ENCODE measurements at regions not wholly inside any gene's neighbourhood (a gene's known extent, or its start where the extent isn't known, plus 50 kb on each side); places are given as distances from the start of the nearest gene placed in this dataset.

- DNase-seq (ENCODE audit: low spot score) = no peak
Observed at GRCh38 chr14:94922595-94923239, 152.8 kb upstream of the GSC start.

GRCh38 chr14:94921882-94922585 lies 152.1 kb upstream of the GSC start:
- DNase-seq (ENCODE audit: low spot score) = no peak

DNA sequence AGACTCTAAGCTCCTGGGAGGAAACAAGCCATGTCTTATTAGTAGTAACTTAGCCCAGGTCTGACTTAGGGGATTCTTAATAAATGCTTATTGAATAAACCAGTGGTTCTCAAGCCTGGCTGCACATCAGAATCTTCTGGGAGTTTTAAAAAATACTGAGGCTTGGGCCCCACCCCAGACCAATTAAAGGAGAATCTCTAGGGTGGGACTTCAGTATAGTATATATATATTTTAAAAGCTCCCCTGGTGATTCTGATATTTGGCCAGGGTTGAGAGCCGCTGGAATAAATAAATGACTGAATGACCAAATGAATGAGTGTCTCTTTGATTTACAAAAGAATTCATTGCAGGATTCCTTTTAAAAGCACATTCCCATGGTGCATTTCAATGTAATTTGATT lies 151.5 kb upstream of the GSC start:
- no peak for DNase-seq (ENCODE audit: low spot score)

DNA sequence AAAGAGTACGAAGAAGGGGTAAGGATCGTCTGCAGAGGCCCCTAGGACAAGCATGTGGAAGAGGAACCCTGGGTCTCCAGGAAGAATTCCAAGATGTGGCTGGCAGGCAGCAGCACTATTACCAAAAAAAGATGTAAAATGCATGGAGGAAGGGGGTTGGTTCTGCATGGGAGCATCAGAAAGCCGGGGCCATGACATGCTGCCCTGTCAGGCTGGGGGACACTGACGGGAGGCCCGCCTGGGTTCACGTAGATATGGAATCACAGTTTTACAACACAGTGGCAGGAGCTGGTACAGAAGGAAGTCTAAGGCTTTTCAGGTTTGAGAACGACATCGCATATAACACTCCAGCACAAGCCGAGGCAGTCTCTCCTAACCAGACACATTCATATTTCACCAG lies 150.0 kb upstream of the GSC start:
- DNase-seq (ENCODE audit: low spot score) = no peak

- no peak for DNase-seq (ENCODE audit: low spot score)
Observed at GRCh38 chr14:94918896-94919295, 149.0 kb upstream of the GSC start.

DNA sequence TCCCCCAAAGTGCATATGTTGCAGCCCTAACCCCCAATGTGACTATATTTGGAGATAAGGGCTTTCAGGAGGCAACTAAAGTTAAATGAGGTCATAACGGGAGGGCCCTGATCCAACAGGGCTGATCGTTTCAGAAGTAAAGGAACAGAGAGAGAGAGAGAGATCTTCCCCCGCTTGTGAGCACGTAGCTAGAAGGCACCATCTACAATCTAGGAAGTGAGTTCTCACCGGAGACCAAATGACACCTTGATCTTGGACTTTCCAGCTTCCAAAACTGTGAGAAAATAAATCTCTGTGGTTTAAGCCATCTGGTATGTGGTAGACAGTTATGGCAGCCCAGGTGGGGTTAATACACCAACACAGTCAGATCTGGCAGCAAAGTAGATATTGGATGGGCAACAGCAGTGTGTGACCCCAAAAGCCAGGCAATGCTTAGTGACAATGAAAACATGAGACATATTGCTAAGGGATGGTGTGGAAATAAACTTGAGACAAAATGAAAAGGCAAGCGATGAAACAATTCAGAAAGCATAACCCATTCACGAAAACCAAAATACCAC lies 147.2 kb upstream of the GSC start:
- no peak for DNase-seq (ENCODE audit: low spot score)

- no peak for DNase-seq (ENCODE audit: low spot score)
Observed at GRCh38 chr14:94914191-94914590, 144.3 kb upstream of the GSC start.

- DNase-seq (ENCODE audit: low spot score) = no peak
Observed at GRCh38 chr14:94907626-94908261, 137.8 kb upstream of the GSC start.

DNA sequence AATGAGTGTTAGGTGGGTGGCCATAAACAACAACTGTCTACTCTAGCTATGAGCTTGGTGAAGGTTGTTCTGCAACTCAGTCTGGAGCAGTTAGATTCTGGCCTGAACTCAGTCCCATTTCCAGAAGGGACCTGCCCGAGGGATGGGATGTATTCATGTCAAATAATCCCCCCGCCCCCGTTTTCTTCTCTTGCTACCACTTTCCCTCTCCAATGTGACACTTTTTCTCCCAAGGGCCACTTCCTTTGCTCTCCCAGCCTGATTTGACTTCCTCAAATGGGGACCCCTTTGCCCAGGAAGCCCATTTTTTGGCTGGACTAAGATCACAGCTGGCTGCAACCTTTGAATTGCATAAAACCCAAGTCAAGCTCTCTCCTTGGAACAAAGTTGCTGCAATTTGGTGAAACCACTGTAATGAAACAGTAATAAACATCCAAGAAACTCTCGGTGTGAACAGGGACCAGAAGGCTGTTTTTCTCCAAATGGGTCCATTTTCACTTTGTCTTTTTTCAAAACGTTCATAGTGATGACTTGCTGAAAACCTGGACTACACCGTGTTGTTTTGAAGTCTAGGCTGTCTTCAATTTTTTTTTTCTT lies 137.2 kb upstream of the GSC start:
- no peak for DNase-seq (ENCODE audit: low spot score)

DNA sequence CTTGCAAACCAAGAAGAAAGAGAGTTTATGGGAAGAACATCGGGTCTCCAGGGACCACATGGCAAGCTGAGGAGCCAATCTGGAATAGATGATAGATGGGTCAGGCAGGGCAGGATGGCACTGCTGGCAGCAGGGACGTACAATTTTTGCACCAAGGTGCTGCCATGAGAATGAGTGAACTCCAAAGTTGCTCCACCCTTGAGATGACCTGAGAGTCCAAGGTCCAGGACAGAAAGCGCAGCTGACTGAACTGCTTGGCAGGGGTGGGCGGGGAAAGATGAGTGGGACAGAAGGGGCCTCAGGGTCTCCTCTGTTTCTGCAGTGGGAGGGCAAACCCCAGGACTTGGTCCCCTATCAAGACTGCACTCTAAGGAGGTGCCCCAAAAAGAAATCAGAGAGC lies 136.7 kb upstream of the GSC start:
- no peak for DNase-seq (ENCODE audit: low spot score)

DNA sequence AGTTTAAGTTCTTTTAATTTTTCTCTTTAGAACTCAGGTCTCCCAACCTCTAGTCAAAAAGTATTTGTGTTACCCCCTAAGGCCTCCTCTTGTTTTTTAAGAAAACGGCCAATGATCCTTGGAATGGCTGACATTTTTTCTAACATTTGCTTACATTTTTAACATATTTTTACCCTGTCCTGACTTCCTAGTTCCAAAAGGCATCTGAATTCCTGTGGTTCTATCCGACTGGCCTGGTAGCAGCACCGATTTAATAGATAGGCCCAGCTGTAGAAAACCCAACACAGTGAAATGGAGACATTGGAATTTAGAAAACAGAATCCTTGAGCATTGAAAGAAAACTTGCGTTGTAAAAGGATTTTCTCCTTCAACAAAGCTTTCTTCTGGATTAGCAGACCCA lies 134.7 kb upstream of the GSC start:
- no peak for DNase-seq (ENCODE audit: low spot score)

- no peak for DNase-seq (ENCODE audit: low spot score)
Observed at GRCh38 chr14:94903883-94904282, 134.0 kb upstream of the GSC start.

- DNase-seq (ENCODE audit: low spot score) = no peak
Observed at GRCh38 chr14:94903338-94903737, 133.4 kb upstream of the GSC start.

GRCh38 chr14:94897561-94897960 lies 127.6 kb upstream of the GSC start:
- DNase-seq (ENCODE audit: low spot score) = no peak

DNA sequence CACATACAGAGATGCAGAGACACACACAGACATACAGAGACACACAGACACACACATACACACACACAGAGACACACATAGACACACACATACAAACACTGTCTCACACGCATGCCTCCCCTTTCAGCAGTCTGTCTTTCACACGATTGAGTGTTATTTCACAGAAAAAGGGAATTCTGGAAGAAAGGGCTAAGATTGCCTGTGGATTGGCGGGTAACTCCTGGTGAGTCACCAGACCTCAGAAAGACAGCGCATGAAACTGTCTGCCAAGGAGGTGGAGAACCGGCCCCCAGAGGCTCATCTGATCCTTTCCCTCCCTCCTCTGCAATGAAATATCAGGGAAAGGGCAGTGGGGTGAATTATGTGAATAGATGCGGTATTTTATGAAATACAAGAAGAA lies 127.2 kb upstream of the GSC start:
- no peak for DNase-seq (ENCODE audit: low spot score)

DNA sequence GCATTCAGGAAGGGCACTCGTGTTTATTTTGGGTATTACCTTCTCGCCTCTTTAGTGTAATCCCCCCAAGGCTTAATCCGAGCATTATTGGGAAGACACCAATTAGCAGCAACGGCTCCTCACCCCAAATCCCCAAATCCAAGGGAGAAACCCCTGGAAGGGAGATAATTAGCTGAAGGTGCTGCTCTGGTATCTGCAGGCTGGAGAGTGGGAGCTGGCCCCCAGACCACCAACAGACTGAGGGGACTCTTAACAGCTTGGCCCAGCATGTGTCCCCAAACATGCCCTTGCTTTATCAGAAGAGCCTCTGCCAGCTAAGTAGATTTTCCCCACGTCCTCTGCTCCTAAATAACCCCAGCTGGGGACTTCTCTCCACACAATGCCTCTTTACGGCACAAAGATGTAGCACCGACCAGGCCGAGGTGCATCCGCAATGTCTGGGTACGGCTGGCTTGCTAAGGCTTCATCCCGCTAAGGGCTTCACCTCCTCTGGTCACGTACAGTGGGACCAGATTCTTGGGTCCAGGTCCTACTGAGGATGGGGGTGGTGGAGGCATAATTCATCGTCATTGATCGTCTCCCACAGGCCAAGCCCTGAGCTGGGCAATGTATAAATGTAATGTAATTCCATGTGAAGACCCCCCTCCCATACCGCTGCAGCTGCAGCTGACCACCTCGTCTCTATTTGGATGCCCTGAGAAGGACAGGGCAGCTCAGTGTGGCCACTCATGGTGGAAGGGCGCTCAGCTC lies 123.7 kb upstream of the GSC start:
- no peak for DNase-seq (ENCODE audit: low spot score)

DNA sequence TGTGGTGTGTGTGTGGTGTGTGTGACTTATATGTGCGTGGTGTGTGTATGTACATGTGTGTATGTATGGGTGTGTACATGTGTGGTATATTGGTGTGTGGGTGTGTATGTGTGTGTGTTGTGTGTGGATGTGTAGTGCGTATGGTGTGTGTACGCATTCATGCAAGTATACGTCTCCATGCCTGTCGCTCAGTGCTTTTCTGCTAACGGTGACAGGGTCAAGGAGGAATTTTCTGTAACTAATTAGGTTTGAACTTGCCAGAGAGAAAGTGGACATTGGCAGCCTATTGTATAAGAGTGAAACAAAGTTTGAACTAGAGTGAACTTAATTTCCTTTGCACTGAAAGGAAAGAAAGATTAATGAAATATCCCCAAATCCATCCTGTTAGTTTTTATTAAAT lies 120.9 kb upstream of the GSC start:
- no peak for DNase-seq (ENCODE audit: low spot score)

GRCh38 chr14:94889520-94890312 lies 119.8 kb upstream of the GSC start:
- no peak for DNase-seq (ENCODE audit: low spot score)

DNA sequence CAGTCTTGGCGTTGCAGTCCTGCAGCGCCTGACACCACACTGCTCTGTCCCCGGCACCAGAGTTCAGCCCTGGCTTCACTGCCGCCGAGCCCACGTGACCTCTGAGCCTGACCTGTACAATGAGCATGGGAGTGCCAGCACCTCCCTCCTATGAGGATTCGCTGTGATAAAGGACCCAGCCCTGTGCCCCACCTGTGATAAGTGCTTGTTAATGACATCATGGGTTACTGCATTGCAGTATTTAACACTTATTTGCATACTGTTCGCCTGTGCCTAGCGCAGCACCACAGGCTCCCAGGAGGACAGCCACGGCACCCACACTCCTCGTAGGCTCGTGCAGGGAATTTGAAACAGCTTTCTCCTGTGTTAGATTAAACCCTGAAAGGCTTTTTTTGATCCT lies 118.2 kb upstream of the GSC start:
- DNase-seq (ENCODE audit: low spot score) = no peak

- DNase-seq (ENCODE audit: low spot score) = no peak
Observed at GRCh38 chr14:94887591-94887990, 117.7 kb upstream of the GSC start.

GRCh38 chr14:94886931-94887330 lies 117.0 kb upstream of the GSC start:
- DNase-seq (ENCODE audit: low spot score) = no peak
